ENCODE measurements at regions not wholly inside any gene's neighbourhood (a gene's known extent, or its start where the extent isn't known, plus 50 kb on each side); places are given as distances from the start of the nearest gene placed in this dataset.

DNA sequence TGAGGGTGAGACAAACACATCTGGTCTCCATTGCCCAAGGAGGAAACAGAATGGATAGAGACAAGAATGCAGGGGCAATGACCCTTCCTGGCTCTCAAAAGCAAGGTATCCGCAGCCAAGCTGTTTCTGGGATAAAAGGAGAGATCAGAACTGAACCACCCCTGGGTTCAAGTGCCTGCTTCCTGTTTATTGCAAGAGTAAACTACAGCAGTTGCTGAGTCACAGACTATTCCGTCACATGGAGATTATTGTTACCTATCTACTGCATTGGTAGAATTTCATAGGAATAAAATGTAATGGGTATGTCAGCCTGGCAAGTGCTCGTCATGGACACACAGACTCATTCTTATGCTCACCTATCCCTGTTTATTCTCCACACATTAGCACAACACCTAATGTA, 821.6 kb downstream of the GRID1 start:
- no peak overlapping the region for H3K4me3 ChIP-seq (replicated peaks in 1 of 3; ENCODE audit: low read depth in 2 of 3, low read length in 3 of 3)
- intact Hi-C loops (cut with micrococcal nuclease) = no loop called here
- DNase-seq = no peak
- no peak overlapping the region for H3K4me2 ChIP-seq (replicated peaks; ENCODE audit: extremely low read depth, low read length, poor library complexity, severe bottlenecking)
- TF ChIP-seq, protein P1, sequence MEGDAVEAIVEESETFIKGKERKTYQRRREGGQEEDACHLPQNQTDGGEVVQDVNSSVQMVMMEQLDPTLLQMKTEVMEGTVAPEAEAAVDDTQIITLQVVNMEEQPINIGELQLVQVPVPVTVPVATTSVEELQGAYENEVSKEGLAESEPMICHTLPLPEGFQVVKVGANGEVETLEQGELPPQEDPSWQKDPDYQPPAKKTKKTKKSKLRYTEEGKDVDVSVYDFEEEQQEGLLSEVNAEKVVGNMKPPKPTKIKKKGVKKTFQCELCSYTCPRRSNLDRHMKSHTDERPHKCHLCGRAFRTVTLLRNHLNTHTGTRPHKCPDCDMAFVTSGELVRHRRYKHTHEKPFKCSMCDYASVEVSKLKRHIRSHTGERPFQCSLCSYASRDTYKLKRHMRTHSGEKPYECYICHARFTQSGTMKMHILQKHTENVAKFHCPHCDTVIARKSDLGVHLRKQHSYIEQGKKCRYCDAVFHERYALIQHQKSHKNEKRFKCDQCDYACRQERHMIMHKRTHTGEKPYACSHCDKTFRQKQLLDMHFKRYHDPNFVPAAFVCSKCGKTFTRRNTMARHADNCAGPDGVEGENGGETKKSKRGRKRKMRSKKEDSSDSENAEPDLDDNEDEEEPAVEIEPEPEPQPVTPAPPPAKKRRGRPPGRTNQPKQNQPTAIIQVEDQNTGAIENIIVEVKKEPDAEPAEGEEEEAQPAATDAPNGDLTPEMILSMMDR (IDR thresholded peaks at IDR 0.05) = no peak
- WGBS (ENCODE audit: insufficient coverage) = no CpG with 5 or more reads among the region's 3 CpGs
- H3K79me2 ChIP-seq (ENCODE audit: insufficient read depth, low read length) = no peaks in the 10 kb centered on the region
- H3K9me3 ChIP-seq (replicated peaks in 1 of 2; ENCODE audit: control insufficient read depth in 1 of 2, insufficient read depth in 1 of 2, low read length in 2 of 2) = no peaks in the 10 kb centered on the region
- Mint-ChIP-seq H3K27me3 (ENCODE audit: low read depth in 3 of 3) (no peaks in the 10 kb centered on the region), H3K36me3 (no peaks in the 10 kb centered on the region), H3K9me3 (peaks cover 0 to 2% (median 0%) of the 10 kb centered on the region in 7 donors), H3K4me1 (no peaks in the 10 kb centered on the region), H3K4me3 (no peak overlapping the region), H3K27ac (no peak overlapping the region)
- H3K9ac ChIP-seq (ENCODE audit: insufficient read depth, low read length, poor library complexity, severe bottlenecking) = no peak overlapping the region
- no peaks in the 10 kb centered on the region for H3K27me3 ChIP-seq (ENCODE audit: control insufficient read depth in 2 of 2, insufficient read depth in 2 of 2, low read length in 2 of 2)
- no peaks in the 10 kb centered on the region for H4K20me1 ChIP-seq (ENCODE audit: insufficient read depth, low read length)
- H2AFZ ChIP-seq (ENCODE audit: insufficient read depth, low read depth, low read length, poor library complexity, severe bottlenecking) = no peak overlapping the region
- no peak overlapping the region for H3K27ac ChIP-seq (ENCODE audit: low read depth in 1 of 2, low read length in 2 of 2)
- H3K36me3 ChIP-seq (replicated peaks in 1 of 2; ENCODE audit: control insufficient read depth in 1 of 2, insufficient read depth in 2 of 2, low read length in 2 of 2) = no peaks in the 10 kb centered on the region
- H3K4me1 ChIP-seq (ENCODE audit: control insufficient read depth in 1 of 2, insufficient read depth in 2 of 2, low read length in 2 of 2) = no peaks in the 10 kb centered on the region

DNA sequence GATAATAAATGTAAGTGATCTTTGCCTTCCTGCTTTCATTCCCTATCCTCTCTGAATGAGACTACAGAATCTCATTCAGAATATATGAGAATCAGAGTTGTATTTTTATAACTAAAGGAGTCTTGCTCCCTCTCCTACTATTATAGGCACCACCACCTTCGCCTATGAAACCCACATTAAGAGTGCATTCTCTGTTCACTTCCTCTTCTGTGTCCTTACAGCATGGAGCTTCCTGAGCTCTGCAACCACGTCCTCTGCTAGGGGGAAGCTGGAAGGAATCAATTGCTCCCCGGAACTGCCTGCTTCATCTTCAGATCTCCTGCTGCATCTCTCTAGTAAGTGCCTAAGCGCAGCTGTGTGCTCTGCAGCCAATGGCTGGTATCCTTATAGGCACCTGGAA, 820.7 kb downstream of the GRID1 start:
- intact Hi-C loops (cut with micrococcal nuclease) = no loop called here
- Mint-ChIP-seq H3K27ac (no peak overlapping the region), H3K36me3 (no peaks in the 10 kb centered on the region), H3K4me3 (no peak overlapping the region), H3K27me3 (ENCODE audit: low read depth in 3 of 3) (no peaks in the 10 kb centered on the region), H3K4me1 (no peaks in the 10 kb centered on the region), H3K9me3 (peaks cover 0 to 2% (median 0%) of the 10 kb centered on the region in 7 donors)
- Histone ChIP-seq H3K4me2 (replicated peaks; ENCODE audit: extremely low read depth, low read length, poor library complexity, severe bottlenecking) (no peak overlapping the region), H3K36me3 (replicated peaks in 1 of 2; ENCODE audit: control insufficient read depth in 1 of 2, insufficient read depth in 2 of 2, low read length in 2 of 2) (no peaks in the 10 kb centered on the region), H3K27ac (ENCODE audit: low read depth in 1 of 2, low read length in 2 of 2) (no peak overlapping the region), H3K9me3 (replicated peaks in 1 of 2; ENCODE audit: control insufficient read depth in 1 of 2, insufficient read depth in 1 of 2, low read length in 2 of 2) (no peaks in the 10 kb centered on the region), H3K9ac (ENCODE audit: insufficient read depth, low read length, poor library complexity, severe bottlenecking) (no peak overlapping the region), H3K4me3 (replicated peaks in 1 of 3; ENCODE audit: low read depth in 2 of 3, low read length in 3 of 3) (no peak overlapping the region), H2AFZ (ENCODE audit: insufficient read depth, low read depth, low read length, poor library complexity, severe bottlenecking) (no peak overlapping the region), H4K20me1 (ENCODE audit: insufficient read depth, low read length) (no peaks in the 10 kb centered on the region), H3K27me3 (ENCODE audit: control insufficient read depth in 2 of 2, insufficient read depth in 2 of 2, low read length in 2 of 2) (no peaks in the 10 kb centered on the region), H3K79me2 (ENCODE audit: insufficient read depth, low read length) (no peaks in the 10 kb centered on the region), H3K4me1 (ENCODE audit: control insufficient read depth in 1 of 2, insufficient read depth in 2 of 2, low read length in 2 of 2) (no peaks in the 10 kb centered on the region)
- 0% methylated on average over 2 of the region's 4 CpGs for WGBS (ENCODE audit: insufficient coverage)
- TF ChIP-seq, protein P1 (IDR thresholded peaks at IDR 0.05) = no peak
- DNase-seq = no peak
